GM19238 (cell line): ENCODE measurements at regions not wholly inside any gene's neighbourhood (a gene's known extent, or its start where the extent isn't known, plus 50 kb on each side); places are given as distances from the start of the nearest gene placed in this dataset.

Source experiments
- DNase-seq: peaks from one replicate; pipeline ENCODE4 v3.0.0; 2011; ENCODE audit warnings: low spot score; ENCODE audit not compliant: insufficient read length

DNA sequence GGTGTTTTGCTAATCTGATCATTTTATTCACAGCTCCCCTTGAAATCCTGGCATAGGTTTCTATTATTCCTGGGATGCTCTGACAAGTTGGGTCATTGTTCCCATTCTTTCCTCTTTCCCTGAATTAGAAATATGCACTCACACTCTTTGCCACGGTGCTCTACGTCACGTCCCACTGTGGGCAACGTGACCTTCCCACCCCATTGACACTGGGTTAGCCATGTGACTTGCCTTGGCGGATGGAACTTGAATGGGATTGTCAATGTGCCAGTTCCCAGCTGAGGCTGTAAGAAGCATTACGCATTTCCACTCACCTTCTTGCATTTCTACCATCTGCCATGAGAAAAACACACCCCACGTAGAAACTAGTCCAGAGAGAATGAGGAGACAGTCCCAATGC is 492.4 kb downstream of the SHISA9 start:
- DNase-seq = no peak

- DNase-seq = no peak
Observed at GRCh38 chr16:13394488-13394887, 493.1 kb downstream of the SHISA9 start.

GRCh38 chr16:13397126-13397525 is 495.7 kb downstream of the SHISA9 start:
- no peak for DNase-seq

- DNase-seq = no peak
Observed at GRCh38 chr16:13401641-13402040, 500.2 kb downstream of the SHISA9 start.

DNA sequence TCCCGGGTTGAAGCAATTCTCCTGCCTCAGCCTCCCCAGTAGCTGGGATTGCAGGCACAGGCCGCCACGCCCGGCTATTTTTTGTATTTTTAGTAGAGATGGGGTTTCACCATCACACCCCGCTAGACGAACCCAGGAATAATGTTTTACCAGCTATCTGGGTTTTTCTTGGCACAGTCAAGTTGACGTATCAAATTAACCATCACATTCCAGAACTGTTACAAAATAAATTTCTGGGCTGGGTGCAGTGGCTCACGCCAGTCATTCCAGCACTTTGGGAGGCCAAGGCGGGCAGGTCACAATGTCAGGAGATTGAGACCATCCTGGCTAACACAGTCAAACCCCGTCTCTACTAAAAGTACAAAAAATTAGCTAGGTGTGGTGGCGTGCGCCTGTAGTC is 501.2 kb downstream of the SHISA9 start:
- DNase-seq = no peak

DNA sequence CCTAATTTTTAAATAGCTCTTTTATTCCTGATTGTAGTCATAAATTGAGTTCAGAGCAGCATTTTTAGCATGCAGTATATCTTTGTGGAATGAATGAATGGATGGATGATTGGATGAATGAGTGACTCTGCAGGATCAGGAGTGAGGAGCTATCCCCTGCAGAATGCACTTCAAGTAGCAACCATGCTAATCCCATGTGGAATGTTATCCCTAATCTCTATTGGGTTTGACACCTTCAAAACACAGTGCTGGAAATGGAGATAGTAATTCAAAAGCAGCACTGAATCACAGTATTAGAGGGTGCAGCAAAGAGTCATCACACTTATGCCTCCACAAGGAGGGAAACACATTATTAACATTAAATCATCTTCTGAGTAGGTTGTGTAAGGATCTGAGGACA is 501.9 kb downstream of the SHISA9 start:
- no peak for DNase-seq

DNA sequence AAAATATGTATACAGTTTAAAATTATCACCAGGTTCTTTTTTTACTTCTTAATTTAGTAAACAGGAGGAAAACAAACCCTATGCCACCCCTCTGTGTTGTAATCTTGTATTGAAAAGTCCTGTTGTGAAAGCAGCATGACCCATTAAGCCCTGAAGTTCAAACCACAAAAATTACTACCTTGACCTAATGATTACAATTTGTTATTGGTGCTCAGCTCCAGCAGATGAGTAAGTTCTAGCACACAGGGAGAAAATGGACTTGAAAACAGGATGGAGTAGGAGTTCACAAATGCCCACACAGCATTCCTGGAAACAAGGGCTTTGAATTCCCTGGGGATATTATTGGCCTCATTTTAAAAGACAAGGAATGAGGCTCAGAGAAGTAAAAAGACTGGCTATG is 505.8 kb upstream of the ERCC4 start:
- no peak for DNase-seq

DNA sequence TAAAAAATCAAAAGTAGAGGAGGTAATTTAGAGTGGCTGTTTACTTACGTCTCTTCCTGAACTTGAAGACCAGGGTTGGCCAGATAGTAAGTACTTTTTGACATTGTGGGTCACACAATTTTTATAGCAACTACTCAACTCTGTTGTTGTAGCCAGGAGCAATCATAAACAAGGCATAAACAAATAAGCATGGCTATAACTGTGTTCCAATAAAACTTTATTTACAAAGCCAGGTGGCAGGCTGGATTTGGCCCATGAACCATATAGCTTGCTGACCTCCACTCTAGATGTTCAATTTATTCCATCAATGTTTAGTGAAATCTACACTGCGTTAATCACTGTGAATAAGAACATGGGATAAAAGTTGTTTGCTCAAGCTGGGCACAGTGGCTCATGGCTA is 500.4 kb upstream of the ERCC4 start:
- DNase-seq = no peak

DNA sequence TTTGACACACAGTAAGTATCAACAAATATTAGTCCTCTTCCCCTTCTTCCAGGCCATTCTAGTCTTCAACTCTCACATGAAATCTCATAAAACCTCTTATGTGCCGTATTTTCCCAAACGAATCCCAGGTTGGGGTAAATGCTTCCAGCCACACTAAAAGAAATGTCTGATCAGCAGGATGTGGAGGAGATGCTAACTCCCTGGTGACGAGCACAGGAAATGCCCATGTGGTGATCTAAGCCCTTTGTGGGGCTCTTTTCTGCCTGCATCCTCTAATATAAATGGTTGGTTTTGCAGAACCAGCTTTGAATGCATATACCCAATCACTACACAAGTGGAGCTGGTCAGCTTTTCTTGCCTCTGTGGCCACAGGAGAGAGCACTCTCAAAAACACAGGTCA is 498.2 kb upstream of the ERCC4 start:
- no peak for DNase-seq

DNA sequence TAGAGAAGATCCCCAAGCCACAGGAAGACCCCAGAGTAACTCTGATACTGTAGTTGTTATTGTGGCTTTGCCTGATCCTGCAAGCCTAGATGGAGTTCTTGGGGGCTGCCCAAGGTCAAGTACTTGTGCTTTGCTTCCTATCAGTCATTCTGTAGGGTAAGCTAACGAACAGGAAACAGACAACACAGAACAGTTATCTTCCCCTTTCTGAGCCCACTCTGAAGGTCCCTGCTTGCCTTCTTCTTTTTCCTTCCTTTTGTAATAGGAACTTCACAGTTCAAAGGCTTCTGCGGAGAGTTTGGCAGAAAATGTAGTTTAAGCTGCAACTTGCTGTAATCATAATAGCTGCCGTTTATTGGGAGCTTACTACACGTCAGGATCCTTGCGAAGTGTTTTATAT is 494.1 kb upstream of the ERCC4 start:
- DNase-seq = no peak

DNA sequence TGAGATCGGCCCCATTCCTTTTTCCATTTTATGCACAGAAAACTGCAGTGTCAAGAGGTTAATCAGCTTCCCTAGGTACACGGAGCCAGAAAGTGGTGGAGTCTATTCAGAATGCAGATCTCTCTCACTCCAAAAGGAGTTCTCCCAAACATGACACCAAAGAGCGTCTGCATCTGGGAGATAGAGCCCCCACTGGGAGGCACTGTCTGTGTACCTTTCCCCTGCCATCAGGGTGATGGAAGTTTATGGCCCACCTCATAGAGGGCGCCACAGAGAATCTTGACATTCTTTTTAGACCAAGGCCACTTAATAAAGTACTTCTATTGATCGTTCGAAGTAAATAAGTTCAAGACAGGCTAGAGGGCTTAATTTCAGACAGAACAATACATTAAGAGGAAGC is 493.7 kb upstream of the ERCC4 start:
- no peak for DNase-seq

DNA sequence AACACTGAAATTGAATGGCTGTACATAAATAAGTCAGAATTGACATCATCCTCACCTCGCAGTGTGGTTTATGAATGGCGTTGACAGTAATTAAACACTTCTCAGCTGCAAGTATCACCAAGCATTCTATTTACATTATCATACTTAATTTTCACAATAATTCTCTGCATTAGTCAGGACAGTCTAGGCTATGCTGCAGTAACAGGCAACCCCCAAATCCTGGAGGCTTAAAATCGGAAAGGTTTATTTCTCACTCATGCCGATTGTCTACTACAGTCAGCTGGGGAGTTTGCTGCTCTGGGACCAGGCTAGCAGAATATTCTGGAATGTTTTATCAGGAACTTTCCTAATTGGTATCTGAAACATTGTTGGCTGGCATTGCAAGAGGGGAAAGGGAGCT is 493.2 kb upstream of the ERCC4 start:
- no peak for DNase-seq

- DNase-seq = no peak
Observed at GRCh38 chr16:13427943-13428342, 492.0 kb upstream of the ERCC4 start.

GRCh38 chr16:13429416-13429815 is 490.5 kb upstream of the ERCC4 start:
- no peak for DNase-seq

DNA sequence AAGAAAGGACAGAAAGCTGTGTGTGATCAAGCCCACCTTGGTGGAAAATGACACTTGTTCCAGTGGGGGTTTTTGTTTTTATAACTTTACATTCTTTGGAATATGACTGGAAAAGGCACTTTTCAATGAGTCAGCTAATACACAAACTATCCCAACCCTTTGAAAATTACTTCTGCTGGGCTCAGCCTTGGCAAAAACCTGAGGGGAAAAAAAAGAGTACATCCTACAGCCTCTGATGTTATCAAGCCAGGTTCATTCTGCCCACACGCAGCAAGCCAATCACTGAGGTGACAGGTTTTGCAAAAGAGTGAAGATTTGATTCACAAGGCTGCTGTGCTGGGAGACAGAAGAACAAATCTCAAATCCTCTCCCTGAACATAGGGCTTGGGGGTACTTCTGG is 484.5 kb upstream of the ERCC4 start:
- DNase-seq = no peak

GRCh38 chr16:13435873-13436474 is 484.0 kb upstream of the ERCC4 start:
- no peak for DNase-seq

DNA sequence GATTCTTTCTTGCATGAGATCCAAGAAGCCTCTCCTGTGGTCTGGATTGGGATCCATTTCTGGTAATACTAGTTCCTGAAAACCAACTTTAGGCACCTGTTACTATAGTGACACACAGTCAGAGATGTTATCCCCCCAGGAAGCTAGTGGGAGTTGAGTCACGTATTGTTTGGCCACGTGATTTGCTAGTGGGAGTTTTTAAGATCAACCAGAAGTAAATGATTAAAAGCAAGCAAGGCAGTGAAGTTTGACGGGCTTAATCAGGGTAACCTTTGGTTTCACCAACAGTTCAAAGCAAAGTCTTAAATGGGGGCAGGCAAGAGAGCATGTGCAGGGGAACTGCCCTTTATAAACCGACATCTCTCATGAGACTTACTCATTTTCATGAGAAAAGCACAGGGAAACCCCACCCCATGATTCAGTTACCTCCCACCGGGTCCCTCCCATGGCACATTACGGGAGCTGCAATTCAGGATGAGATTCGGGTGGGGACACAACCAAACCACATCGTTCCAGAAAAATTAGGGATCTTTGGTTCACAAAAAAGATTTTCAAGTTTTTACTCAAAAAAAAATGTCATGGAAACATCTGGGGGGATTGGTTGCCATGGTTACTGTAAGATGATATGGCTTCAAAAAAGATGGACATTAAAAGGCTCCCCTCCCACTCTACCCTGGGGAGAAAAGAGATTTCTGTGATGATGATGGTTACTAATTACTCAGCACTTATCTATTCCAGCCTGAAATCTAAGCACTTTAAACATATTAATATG is 483.1 kb upstream of the ERCC4 start:
- no peak for DNase-seq

DNA sequence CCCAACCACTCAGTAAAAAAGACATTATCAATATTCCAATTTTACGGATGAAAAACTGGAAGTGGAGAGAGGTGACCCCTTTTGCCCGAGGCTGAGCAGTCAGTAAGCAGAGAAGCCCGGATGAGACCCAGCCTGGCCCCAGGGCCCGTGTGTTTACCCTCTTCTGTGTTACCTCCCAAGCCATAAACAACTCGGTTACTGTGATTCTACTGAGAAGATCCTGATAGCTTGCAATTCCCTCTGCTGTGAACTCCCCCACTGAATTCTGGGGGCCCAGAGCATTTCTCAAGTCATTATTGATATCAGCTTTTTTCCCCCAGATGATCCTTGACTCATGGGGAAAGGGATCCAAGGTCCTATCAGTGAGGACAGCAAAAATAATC is 482.6 kb upstream of the ERCC4 start:
- no peak for DNase-seq

DNA sequence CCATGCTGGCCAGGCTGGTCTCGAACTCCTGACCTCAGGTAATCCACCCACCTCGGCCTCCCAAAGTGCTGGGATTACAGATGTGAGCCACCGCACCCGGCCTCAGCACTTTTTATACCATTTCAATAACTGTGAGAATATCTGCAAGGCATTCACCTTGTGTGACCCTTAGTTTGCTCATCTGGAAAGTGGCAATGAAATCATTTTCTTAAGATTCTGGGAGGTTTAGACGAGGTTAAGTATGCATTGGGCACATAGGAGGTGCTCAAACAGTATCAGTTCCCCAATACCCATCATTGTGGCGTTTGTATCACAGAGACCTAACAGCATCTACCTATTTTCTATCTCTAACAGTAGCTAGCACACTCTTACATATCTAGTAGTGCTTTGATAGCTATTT is 481.9 kb upstream of the ERCC4 start:
- DNase-seq = no peak

DNA sequence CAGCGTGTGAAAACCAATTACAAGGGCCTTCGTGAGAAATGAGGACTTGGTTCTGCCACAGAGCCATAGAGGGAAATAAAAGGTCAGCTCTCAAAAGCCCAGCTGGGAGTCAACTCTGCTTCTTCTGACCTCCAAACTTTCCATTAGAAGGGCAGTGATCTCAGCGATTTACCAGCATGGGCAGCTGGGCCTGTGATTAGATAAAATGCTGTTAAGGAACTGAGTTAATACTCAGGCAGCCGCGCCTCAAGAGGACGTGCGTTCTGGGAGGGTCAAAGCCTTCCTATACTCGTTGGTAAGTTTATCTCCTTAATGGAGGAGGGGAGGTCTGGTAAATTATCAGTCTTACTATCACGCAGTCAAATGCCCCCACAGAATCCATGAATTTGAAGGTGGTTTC is 480.2 kb upstream of the ERCC4 start:
- no peak for DNase-seq

DNA sequence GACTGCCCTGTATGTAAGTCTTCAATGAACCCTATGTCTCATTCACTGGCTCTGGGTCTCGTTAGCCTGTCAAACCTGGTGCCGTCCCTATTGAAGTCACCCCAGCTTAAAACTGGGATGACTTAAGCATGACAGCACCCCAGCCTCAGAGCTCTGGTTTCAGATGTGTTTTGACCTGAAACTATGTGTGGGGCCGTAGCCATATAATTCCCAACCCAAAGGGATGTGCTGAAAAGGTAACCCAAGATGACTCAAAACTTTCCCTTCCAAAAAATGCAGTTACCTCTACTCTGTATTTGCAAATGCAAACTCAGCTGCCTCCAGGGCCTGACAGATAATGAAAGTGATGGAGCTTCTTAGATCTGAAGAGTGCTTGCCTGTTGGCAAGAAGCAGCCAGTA is 478.3 kb upstream of the ERCC4 start:
- DNase-seq = no peak

DNA sequence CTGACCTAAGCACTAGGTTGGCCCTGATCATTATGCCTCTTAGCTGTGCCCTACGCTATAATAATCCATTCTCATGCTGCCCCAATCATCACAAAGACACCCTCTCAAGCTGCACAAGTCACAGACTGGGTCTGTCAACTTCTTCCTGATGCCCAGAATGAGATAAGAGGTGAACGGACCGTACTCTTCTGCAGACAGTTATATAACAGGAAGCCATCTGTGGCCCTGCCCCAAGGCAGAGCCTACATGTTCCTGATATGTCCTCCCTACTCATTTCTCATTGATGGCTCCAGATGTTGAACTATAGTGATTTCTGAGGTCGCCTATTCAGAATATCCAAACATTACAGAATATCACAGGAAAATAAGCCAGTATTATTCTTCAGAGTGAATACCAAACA is 471.6 kb upstream of the ERCC4 start:
- DNase-seq = no peak

DNA sequence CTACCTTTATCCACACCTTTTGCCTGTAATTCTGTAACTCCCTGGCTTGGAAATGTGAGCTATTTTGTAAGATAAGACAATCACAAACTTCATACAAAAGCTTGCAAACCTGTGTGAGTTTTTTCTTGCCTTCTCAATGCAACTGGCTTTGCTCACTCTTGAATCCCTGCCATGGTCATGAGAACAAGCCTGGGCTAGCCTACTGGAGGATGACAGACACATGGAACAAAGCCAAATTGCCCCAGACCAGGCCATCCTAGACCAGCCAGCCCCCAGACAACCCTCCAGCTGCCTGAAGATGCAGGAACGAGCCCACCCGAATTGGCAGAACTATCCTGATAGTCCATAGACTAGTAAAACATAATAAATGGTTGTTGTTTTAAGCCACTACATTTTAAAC is 466.6 kb upstream of the ERCC4 start:
- no peak for DNase-seq
